ENCODE measurements at regions not wholly inside any gene's neighbourhood (a gene's known extent, or its start where the extent isn't known, plus 50 kb on each side); places are given as distances from the start of the nearest gene placed in this dataset.
A peak's percentile ranks its signal among the peaks of the same experiment; 100 is the strongest.

DNA sequence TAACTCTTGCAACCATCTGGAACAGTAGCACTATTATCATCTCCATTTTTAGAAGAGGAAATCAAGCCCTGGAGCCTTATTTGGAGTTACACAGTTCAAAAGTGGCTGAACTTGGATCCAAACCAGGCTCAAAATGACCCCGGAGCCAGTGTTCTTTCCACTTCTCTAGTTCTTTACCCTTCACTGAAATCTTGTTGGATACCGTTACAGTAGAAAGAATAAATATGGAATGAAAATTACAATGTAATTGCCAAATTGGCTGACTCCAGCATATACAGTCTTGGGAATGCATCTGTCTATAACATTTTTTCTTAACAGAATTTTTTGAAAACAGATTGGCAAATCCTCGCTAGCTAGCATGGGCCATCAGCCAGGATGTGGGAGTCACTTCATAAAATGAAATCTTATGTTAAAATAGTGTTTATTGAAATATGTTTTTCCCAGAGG, 261.4 kb downstream of the CTH start:
- TF ChIP-seq EZH2phosphoT487 (IDR thresholded peaks at IDR 0.05; ENCODE audit: low read depth), result no peak
- TF ChIP-seq, protein P1, sequence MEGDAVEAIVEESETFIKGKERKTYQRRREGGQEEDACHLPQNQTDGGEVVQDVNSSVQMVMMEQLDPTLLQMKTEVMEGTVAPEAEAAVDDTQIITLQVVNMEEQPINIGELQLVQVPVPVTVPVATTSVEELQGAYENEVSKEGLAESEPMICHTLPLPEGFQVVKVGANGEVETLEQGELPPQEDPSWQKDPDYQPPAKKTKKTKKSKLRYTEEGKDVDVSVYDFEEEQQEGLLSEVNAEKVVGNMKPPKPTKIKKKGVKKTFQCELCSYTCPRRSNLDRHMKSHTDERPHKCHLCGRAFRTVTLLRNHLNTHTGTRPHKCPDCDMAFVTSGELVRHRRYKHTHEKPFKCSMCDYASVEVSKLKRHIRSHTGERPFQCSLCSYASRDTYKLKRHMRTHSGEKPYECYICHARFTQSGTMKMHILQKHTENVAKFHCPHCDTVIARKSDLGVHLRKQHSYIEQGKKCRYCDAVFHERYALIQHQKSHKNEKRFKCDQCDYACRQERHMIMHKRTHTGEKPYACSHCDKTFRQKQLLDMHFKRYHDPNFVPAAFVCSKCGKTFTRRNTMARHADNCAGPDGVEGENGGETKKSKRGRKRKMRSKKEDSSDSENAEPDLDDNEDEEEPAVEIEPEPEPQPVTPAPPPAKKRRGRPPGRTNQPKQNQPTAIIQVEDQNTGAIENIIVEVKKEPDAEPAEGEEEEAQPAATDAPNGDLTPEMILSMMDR (IDR thresholded peaks at IDR 0.05; ENCODE audit: low read depth, low read length), result no peak
- no peaks in the 10 kb centered on the region for H3K36me3 ChIP-seq (replicated peaks; ENCODE audit: low read depth, low read length)
- no peak overlapping the region for H3K27ac ChIP-seq (ENCODE audit: low read length)
- H3K4me2 ChIP-seq (ENCODE audit: low read length), result no peak overlapping the region
- no peaks in the 10 kb centered on the region for H3K27me3 ChIP-seq (ENCODE audit: low read depth, low read length)
- no peaks in the 10 kb centered on the region for H3K9me3 ChIP-seq (ENCODE audit: insufficient read depth, low read length)
- H3K4me1 ChIP-seq (ENCODE audit: low read length), result peaks cover 22% of the 10 kb centered on the region
- no peak overlapping the region for H3K9ac ChIP-seq (ENCODE audit: low read length)
- H3K4me3 ChIP-seq (ENCODE audit: low read length), result no peak overlapping the region
- no peaks in the 10 kb centered on the region for H3K79me2 ChIP-seq (ENCODE audit: low read length)
- H4K20me1 ChIP-seq (ENCODE audit: insufficient read depth, low read length), result no peaks in the 10 kb centered on the region
- no peak overlapping the region for H2AFZ ChIP-seq (ENCODE audit: low read depth, low read length)

DNA sequence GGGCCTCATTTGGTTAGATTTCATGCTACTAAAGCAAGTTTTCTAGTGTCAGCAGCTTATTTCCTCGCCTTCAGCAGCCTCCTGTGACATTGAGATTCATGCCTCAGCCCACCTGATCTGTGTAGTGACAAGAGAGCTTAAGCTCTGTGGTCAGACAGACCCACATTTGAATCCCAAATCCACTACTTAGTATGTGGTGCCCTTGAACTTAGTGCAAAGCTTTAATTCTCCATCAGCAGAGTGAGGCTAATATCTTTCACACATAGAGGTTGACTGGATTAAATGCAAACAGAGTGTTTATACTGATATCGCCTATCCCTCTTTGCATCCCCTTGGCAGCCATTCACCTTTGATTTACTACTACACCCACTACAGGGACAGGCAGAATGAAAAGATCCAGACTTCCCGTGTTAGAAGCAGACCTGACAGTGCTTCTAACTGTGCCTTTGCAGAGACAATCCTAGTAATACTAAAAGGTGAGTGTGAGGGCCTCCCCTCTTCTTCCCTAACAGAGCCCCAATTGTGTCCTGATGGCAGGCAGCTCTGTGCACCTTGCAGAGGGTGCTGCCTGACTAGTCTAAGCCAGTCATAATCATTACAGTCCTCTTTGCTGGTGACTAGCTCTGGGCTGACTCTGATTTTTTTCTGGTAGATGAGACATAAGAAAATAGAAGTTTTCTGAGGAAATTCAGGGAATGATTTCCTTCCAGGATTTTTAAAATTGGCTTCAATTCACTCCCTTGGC, 264.0 kb downstream of the CTH start:
- H3K27me3 ChIP-seq (ENCODE audit: low read depth, low read length), result peaks cover 4% of the 10 kb centered on the region; the same call in 1 of the 2 replicates
- H3K36me3 ChIP-seq (replicated peaks; ENCODE audit: low read depth, low read length), result no peaks in the 10 kb centered on the region
- H3K4me1 ChIP-seq (ENCODE audit: low read length), result peaks cover 22% of the 10 kb centered on the region
- no peaks in the 10 kb centered on the region for H3K9me3 ChIP-seq (ENCODE audit: insufficient read depth, low read length)
- TF ChIP-seq, protein P1 (IDR thresholded peaks at IDR 0.05; ENCODE audit: low read depth, low read length), result no peak
- TF ChIP-seq EZH2phosphoT487 (IDR thresholded peaks at IDR 0.05; ENCODE audit: low read depth), result no peak
- H3K4me2 ChIP-seq (ENCODE audit: low read length), result peak overlapping the region; percentile 71
- H2AFZ ChIP-seq (ENCODE audit: low read depth, low read length), result no peak overlapping the region
- H4K20me1 ChIP-seq (ENCODE audit: insufficient read depth, low read length), result no peaks in the 10 kb centered on the region
- H3K4me3 ChIP-seq (ENCODE audit: low read length), result peak overlapping the region; percentile 56
- no peaks in the 10 kb centered on the region for H3K79me2 ChIP-seq (ENCODE audit: low read length)
- no peak overlapping the region for H3K9ac ChIP-seq (ENCODE audit: low read length)
- peak overlapping the region; percentile 9; the same call in 1 of the 2 replicates for H3K27ac ChIP-seq (ENCODE audit: low read length)

DNA sequence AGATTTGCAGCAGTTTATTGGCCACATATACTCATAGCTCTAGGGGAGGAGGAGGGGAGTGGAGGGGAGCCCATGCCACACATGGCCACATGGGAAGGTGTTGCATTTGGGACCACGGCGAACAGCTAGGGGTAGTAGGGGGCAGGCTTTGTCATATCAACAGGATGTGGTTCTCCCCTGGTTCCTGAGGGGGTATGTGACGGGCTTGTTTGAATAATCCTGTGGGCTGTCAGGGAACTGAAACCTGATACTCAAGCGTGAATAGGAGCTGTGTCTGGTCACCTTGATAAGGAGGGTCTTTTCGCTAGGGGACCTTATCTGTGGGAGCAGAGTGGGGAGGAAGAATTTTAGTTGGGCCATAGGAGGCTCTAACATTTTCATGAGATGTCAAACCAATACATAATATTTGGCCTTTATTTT, 264.7 kb downstream of the CTH start:
- H2AFZ ChIP-seq (ENCODE audit: low read depth, low read length), result no peak overlapping the region
- peaks cover 4% of the 10 kb centered on the region; the same call in 1 of the 2 replicates for H3K27me3 ChIP-seq (ENCODE audit: low read depth, low read length)
- peak overlapping the region; percentile 56 for H3K4me3 ChIP-seq (ENCODE audit: low read length)
- H3K4me2 ChIP-seq (ENCODE audit: low read length), result peak overlapping the region; percentile 71
- H3K27ac ChIP-seq (ENCODE audit: low read length), result no peak overlapping the region
- H4K20me1 ChIP-seq (ENCODE audit: insufficient read depth, low read length), result no peaks in the 10 kb centered on the region
- no peaks in the 10 kb centered on the region for H3K79me2 ChIP-seq (ENCODE audit: low read length)
- no peaks in the 10 kb centered on the region for H3K36me3 ChIP-seq (replicated peaks; ENCODE audit: low read depth, low read length)
- TF ChIP-seq, protein P1 (IDR thresholded peaks at IDR 0.05; ENCODE audit: low read depth, low read length), result no peak
- no peak for TF ChIP-seq EZH2phosphoT487 (IDR thresholded peaks at IDR 0.05; ENCODE audit: low read depth)
- peaks cover 22% of the 10 kb centered on the region for H3K4me1 ChIP-seq (ENCODE audit: low read length)
- no peak overlapping the region for H3K9ac ChIP-seq (ENCODE audit: low read length)
- no peaks in the 10 kb centered on the region for H3K9me3 ChIP-seq (ENCODE audit: insufficient read depth, low read length)

DNA sequence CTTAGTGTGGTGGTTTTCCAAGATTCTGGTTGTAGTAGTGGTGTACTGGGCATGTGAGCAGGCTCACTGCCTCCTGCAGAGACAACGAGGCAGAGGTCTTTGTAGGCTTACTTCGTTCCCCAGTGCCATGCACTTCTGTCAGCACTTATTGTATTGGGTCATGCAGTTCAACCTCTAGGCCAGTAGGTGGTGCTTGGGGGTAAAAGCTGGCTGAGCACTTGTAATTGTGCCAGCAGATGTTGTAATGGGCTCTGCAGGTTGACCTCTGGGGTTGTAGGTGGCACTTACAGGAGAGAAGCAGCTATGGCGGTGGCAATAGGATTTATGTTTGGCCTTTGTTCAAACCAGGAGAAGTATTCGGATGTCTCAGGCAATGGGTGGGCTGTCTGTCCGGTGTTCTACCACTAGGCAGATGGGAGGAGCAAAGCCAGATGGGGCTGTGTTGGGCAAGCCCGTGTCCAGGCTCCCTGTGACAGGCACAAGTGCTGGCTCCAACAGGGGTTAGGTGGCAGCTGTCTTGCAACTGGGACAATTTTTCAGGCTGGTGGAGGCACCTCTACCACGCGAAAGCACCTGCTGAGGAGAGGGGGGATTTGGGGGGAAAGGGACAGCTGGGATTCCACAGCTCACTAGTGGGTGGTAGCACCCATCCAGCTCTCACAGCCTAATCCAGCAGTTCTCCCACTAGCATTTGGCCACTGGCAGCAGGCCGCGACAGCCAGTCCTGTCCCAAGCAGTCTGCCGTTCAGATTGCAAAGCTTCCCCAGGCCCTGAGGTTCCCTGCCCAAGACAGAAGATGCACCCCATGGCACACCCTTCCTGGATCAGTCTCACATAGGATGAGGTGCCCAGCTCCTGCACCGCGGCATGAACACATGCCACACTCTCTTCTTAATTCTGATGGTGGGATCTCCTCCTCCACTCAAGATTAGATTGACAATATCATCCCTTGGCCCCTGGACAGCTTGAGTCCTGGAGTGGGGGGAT, 274.5 kb downstream of the CTH start:
- H4K20me1 ChIP-seq (ENCODE audit: insufficient read depth, low read length), result no peaks in the 10 kb centered on the region
- peak overlapping the region; percentile 25; the same call in 1 of the 2 replicates for H3K4me2 ChIP-seq (ENCODE audit: low read length)
- no peak overlapping the region for H3K9ac ChIP-seq (ENCODE audit: low read length)
- H3K9me3 ChIP-seq (ENCODE audit: insufficient read depth, low read length), result no peaks in the 10 kb centered on the region
- TF ChIP-seq, protein P1 (IDR thresholded peaks at IDR 0.05; ENCODE audit: low read depth, low read length), result peak; percentile 77
- no peak for TF ChIP-seq EZH2phosphoT487 (IDR thresholded peaks at IDR 0.05; ENCODE audit: low read depth)
- H3K36me3 ChIP-seq (replicated peaks; ENCODE audit: low read depth, low read length), result no peaks in the 10 kb centered on the region
- no peaks in the 10 kb centered on the region for H3K4me1 ChIP-seq (ENCODE audit: low read length)
- H3K79me2 ChIP-seq (ENCODE audit: low read length), result no peaks in the 10 kb centered on the region
- H2AFZ ChIP-seq (ENCODE audit: low read depth, low read length), result no peak overlapping the region
- H3K27ac ChIP-seq (ENCODE audit: low read length), result no peak overlapping the region
- H3K27me3 ChIP-seq (ENCODE audit: low read depth, low read length), result no peaks in the 10 kb centered on the region
- H3K4me3 ChIP-seq (ENCODE audit: low read length), result no peak overlapping the region
